ENCODE measurements at regions not wholly inside any gene's neighbourhood (a gene's known extent, or its start where the extent isn't known, plus 50 kb on each side); places are given as distances from the start of the nearest gene placed in this dataset.

GRCh38 chr13:89925107-89925506, 1422.4 kb upstream of the MIR17HG start:
- DNase-seq (ENCODE audit: low read depth) = peak; percentile 1
- H3K4me3 ChIP-seq (ENCODE audit: low read depth, low read length) = no peak overlapping the region
- TF ChIP-seq, protein P1, sequence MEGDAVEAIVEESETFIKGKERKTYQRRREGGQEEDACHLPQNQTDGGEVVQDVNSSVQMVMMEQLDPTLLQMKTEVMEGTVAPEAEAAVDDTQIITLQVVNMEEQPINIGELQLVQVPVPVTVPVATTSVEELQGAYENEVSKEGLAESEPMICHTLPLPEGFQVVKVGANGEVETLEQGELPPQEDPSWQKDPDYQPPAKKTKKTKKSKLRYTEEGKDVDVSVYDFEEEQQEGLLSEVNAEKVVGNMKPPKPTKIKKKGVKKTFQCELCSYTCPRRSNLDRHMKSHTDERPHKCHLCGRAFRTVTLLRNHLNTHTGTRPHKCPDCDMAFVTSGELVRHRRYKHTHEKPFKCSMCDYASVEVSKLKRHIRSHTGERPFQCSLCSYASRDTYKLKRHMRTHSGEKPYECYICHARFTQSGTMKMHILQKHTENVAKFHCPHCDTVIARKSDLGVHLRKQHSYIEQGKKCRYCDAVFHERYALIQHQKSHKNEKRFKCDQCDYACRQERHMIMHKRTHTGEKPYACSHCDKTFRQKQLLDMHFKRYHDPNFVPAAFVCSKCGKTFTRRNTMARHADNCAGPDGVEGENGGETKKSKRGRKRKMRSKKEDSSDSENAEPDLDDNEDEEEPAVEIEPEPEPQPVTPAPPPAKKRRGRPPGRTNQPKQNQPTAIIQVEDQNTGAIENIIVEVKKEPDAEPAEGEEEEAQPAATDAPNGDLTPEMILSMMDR (IDR thresholded peaks at IDR 0.05; ENCODE audit: insufficient read depth, low read length) = no peak

- H3K4me3 ChIP-seq (ENCODE audit: low read depth, low read length) = no peak overlapping the region
- TF ChIP-seq, protein P1 (IDR thresholded peaks at IDR 0.05; ENCODE audit: insufficient read depth, low read length) = no peak
- DNase-seq (ENCODE audit: low read depth) = no peak
These were observed 1416.6 kb upstream of the MIR17HG start for GRCh38 chr13:89930861-89931260.

DNA sequence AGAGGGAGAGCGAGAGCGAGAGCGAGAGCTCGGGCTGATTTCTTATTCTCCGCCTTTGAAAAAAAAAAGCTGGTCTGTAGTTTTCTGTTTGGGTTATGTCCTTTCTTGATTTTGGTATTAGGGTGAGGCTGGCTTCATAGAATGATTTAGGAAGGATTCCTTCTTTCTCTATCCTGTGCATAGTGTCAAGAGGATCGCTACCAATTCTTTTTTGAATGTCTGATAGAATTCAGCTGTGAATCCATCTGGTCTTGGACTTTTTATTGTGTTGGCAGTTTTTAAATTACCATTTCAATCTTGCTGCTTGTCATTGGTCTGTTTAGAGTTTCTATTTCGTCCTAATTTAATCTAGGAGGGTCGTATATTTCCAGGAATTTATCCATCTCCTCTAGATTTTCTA, 1414.6 kb upstream of the MIR17HG start:
- no peak overlapping the region for H3K4me3 ChIP-seq (ENCODE audit: low read depth, low read length)
- no peak for DNase-seq (ENCODE audit: low read depth)
- TF ChIP-seq, protein P1 (IDR thresholded peaks at IDR 0.05; ENCODE audit: insufficient read depth, low read length) = no peak

GRCh38 chr13:89936256-89936655, 1411.2 kb upstream of the MIR17HG start:
- TF ChIP-seq, protein P1 (IDR thresholded peaks at IDR 0.05; ENCODE audit: insufficient read depth, low read length) = no peak
- no peak overlapping the region for H3K4me3 ChIP-seq (ENCODE audit: low read depth, low read length)
- DNase-seq (ENCODE audit: low read depth) = no peak

GRCh38 chr13:89937420-89937819, 1410.1 kb upstream of the MIR17HG start:
- TF ChIP-seq, protein P1 (IDR thresholded peaks at IDR 0.05; ENCODE audit: insufficient read depth, low read length) = no peak
- no peak overlapping the region for H3K4me3 ChIP-seq (ENCODE audit: low read depth, low read length)
- no peak for DNase-seq (ENCODE audit: low read depth)

GRCh38 chr13:89940383-89940782, 1407.1 kb upstream of the MIR17HG start:
- no peak overlapping the region for H3K4me3 ChIP-seq (ENCODE audit: low read depth, low read length)
- no peak for DNase-seq (ENCODE audit: low read depth)
- TF ChIP-seq, protein P1 (IDR thresholded peaks at IDR 0.05; ENCODE audit: insufficient read depth, low read length) = no peak

GRCh38 chr13:89943139-89943538, 1404.3 kb upstream of the MIR17HG start:
- no peak for DNase-seq (ENCODE audit: low read depth)
- TF ChIP-seq, protein P1 (IDR thresholded peaks at IDR 0.05; ENCODE audit: insufficient read depth, low read length) = no peak
- H3K4me3 ChIP-seq (ENCODE audit: low read depth, low read length) = no peak overlapping the region
